Nephron progenitor cell (in vitro differentiated cells): ENCODE measurements at regions not wholly inside any gene's neighbourhood (a gene's known extent, or its start where the extent isn't known, plus 50 kb on each side); places are given as distances from the start of the nearest gene placed in this dataset.

Source experiments
- DNase-seq: peaks from one replicate; pipeline ENCODE4 v3.0.0; 2021
- H3K27ac Mint-ChIP-seq: 2 replicates; pipeline ENCODE4 v1.8.0; 2021; ENCODE audit warnings: mild to moderate bottlenecking, moderate library complexity, mixed read lengths
- H3K27me3 Mint-ChIP-seq: 2 replicates; pipeline ENCODE4 v1.8.0; 2021; ENCODE audit warnings: mild to moderate bottlenecking, low read depth, mixed read lengths; ENCODE audit not compliant: poor library complexity
- H3K36me3 Mint-ChIP-seq: 2 replicates; pipeline ENCODE4 v1.8.0; 2021; ENCODE audit warnings: low read depth, mixed read lengths
- H3K4me1 Mint-ChIP-seq: 2 replicates; pipeline ENCODE4 v1.8.0; 2021; ENCODE audit warnings: mixed read lengths
- H3K4me3 Mint-ChIP-seq: 2 replicates; pipeline ENCODE4 v1.8.0; 2021; ENCODE audit warnings: mild to moderate bottlenecking, moderate library complexity, mixed read lengths
- H3K9me3 Mint-ChIP-seq: 2 replicates; pipeline ENCODE4 v1.8.0; 2021; ENCODE audit warnings: mild to moderate bottlenecking, moderate library complexity, mixed read lengths
- TF ChIP-seq, protein P1 (sequence below): fragments of 200-600 bp; sonication (generic); IDR thresholded peaks from 2 replicates; pipeline ENCODE4 v1.5.0; 2021; ENCODE audit warnings: antibody characterized with exemption

DNA sequence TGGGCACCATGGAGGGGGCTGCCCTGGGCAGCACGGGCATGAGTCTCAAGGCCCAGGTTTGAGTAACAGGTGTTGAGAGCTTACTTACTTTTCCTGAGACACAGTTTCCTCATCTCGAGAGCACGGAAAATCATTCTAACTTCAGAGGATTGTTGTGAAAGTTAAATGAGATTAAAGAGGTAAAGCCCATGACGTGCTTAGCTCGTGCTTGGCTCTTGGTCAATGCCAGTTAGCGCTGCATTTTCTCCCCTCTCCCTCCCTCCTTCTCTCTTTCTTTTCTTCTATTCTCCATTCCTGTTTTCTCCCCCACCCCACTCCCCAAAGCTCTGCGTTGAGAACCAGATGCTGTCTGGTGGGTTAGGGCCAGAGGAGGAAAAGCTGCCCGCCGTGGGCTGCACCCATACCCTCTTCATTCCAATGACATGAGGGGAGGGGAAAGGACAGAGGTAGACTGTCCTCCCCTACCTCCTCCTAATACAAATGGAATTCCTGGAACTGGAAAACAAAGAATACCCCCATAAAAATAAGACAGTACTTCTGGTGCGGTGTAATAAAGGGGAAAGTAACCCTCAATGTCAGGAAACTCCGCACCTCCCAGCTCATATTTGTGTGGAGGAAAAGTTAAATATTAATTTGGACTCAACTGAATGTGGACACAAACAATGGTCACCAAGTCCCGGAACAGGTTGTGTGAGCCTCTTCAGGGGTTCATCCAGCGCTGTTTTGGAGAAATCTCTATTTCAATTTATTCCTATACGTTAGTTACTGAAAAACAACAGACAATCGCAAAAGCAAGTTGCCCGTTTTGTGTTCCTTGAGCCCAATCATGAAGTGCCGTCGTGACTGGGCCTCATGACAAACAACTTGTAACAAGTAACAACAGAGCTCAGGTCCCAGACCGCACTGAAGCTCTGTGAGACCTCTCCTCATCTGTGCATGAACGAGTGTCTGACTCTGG is 54.8 kb upstream of the B3GAT1 start:
- TF ChIP-seq, protein P1, sequence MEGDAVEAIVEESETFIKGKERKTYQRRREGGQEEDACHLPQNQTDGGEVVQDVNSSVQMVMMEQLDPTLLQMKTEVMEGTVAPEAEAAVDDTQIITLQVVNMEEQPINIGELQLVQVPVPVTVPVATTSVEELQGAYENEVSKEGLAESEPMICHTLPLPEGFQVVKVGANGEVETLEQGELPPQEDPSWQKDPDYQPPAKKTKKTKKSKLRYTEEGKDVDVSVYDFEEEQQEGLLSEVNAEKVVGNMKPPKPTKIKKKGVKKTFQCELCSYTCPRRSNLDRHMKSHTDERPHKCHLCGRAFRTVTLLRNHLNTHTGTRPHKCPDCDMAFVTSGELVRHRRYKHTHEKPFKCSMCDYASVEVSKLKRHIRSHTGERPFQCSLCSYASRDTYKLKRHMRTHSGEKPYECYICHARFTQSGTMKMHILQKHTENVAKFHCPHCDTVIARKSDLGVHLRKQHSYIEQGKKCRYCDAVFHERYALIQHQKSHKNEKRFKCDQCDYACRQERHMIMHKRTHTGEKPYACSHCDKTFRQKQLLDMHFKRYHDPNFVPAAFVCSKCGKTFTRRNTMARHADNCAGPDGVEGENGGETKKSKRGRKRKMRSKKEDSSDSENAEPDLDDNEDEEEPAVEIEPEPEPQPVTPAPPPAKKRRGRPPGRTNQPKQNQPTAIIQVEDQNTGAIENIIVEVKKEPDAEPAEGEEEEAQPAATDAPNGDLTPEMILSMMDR: no peak
- no peak overlapping the region for H3K27ac Mint-ChIP-seq
- DNase-seq: no peak
- peaks cover 45% of the 10 kb centered on the region for H3K27me3 Mint-ChIP-seq
- H3K36me3 Mint-ChIP-seq: no peaks in the 10 kb centered on the region
- peaks cover 21% of the 10 kb centered on the region for H3K4me1 Mint-ChIP-seq
- no peaks in the 10 kb centered on the region for H3K9me3 Mint-ChIP-seq
- H3K4me3 Mint-ChIP-seq: no peak overlapping the region

DNA sequence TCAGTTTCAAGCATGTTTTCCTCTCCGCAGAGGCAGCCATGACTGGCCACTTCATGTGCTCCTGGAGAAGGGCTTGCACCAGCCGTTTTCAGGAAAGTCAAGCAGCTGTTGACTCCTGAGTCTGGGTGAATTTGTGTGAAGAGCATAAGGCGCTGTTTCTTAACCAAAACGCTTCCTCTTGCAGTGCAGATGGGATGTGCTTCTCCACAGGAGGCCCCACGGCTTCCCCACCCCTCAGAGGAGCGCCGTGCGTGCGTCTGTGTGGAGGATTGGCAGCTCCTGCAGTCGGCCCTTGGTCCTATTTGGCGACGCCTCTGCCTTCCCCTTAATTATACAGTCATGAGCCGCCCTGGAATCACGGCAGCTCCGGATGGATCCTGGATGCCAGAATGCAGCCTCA is 54.1 kb upstream of the B3GAT1 start:
- TF ChIP-seq, protein P1: no peak
- Mint-ChIP-seq H3K27ac (no peak overlapping the region), H3K4me1 (peaks cover 21% of the 10 kb centered on the region), H3K36me3 (no peaks in the 10 kb centered on the region), H3K27me3 (peaks cover 49% of the 10 kb centered on the region), H3K9me3 (no peaks in the 10 kb centered on the region), H3K4me3 (no peak overlapping the region)
- DNase-seq: peak; percentile 19

DNA sequence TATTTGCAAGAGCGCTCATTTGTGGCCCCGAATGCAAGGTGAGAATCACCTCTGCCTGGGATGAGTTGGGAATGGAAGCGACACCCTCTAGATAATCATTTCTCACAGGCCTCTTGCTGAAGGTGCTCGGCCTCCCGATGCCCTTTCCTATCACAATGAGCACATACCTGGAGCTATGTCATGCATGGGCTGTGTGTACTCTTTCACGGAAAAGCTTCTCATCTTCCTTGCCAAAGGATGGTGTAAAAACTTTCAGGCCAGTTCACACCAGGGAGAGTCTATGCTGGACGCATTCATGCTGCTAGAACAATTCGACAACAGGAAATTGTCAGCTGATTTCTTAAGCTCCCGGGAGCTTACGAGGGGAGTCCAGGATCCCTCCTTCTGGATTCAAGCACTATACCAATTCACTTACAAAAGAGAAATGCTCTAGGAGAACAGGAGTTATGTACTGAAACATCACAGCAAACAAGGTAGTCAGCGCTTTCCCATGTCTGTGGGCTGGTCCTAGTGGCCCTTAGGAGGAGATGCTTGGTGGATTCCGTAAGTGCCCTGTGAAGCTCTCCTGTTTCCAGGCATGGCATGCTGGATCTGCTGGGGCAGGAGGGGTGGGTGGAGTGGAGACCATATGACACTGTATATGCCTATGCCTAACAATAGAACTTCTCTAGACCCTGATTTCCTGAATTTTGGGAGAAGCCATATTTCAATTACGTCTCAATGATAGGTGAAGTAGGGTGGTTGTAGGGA is 53.1 kb upstream of the B3GAT1 start:
- Mint-ChIP-seq H3K36me3 (no peaks in the 10 kb centered on the region), H3K4me1 (peaks cover 21% of the 10 kb centered on the region), H3K9me3 (no peaks in the 10 kb centered on the region), H3K27me3 (peaks cover 48% of the 10 kb centered on the region), H3K4me3 (no peak overlapping the region), H3K27ac (no peak overlapping the region)
- DNase-seq: no peak
- TF ChIP-seq, protein P1: no peak

DNA sequence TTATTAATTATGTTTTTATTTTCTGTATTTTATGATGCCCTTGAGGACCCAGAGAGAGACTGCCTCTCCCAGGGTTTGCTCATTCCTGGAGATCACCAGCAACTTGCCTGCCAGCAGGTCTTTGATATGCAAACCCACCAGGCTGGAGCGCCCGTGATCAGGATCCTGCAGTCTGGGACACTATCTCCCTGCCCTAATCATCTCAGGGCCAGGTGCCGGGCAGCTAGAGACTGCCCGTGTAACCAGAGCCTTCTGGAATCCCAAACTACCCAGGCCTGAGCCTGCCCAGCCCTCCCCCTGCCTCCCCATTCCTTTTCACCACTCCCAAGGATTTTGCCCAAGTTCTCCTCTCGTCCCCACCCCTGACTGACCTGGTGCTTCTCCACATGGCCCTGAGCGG is 52.2 kb upstream of the B3GAT1 start:
- H3K4me1 Mint-ChIP-seq: peaks cover 21% of the 10 kb centered on the region
- H3K27ac Mint-ChIP-seq: no peak overlapping the region
- no peak overlapping the region for H3K4me3 Mint-ChIP-seq
- H3K9me3 Mint-ChIP-seq: no peaks in the 10 kb centered on the region
- TF ChIP-seq, protein P1: no peak
- peaks cover 49% of the 10 kb centered on the region for H3K27me3 Mint-ChIP-seq
- H3K36me3 Mint-ChIP-seq: no peaks in the 10 kb centered on the region
- no peak for DNase-seq

DNA sequence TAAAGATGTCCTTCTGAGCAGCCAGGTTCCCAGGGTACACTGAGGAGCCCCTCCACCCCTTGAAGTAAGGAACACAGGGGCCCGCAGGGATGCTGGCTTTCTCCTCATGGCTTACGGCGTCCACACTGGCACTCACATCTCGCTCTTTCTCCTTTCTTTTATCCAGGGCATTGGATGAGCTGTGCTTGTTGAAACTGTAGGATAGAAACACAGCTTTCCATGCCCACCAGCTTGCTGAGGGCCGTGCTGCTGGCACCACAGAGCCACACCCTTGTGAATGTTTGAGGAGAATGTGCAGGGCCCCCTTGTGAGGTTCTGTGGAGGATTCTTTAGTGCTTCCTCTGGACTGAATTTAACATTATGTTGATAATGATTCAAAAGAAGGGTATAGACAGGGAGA is 51.7 kb upstream of the B3GAT1 start:
- Mint-ChIP-seq H3K27ac (no peak overlapping the region), H3K4me3 (no peak overlapping the region), H3K36me3 (no peaks in the 10 kb centered on the region), H3K4me1 (peaks cover 21% of the 10 kb centered on the region), H3K27me3 (peaks cover 53% of the 10 kb centered on the region), H3K9me3 (no peaks in the 10 kb centered on the region)
- TF ChIP-seq, protein P1: no peak
- DNase-seq: no peak
